GM21529 (cell line): ENCODE measurements at regions not wholly inside any gene's neighbourhood (a gene's known extent, or its start where the extent isn't known, plus 50 kb on each side); places are given as distances from the start of the nearest gene placed in this dataset.

ENCODE experiments used
- ATAC-seq: cut with Tn5 transposase; IDR thresholded peaks from one replicate; pipeline ENCODE4 v1.9.1; 2021; ENCODE audit not compliant: unreplicated experiment

GRCh38 chr5:118692811-118693342 lies 295.5 kb downstream of the DTWD2 start:
- no peak for ATAC-seq

- no peak for ATAC-seq
Observed at GRCh38 chr5:118687661-118688621, 300.4 kb downstream of the DTWD2 start.

GRCh38 chr5:118687100-118687499 lies 301.2 kb downstream of the DTWD2 start:
- ATAC-seq = no peak

DNA sequence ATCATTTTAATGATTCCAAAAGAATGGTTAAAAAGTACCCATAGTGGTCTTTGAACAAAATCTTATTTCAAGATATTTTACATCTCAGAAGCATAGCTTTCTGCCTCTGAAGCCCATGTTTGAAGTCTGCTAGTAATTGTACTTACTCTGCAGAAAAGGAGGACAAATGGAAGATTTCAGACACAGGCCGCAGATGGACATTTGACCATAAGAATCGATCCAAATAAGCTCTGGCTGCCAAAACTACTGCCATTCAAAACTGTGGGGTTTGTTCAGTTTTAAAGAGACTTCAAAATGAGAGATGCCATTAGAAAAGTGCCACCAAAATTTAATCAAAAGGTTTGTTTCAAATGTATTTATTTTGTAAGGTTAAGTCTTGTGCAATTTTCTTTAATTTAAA lies 306.7 kb downstream of the DTWD2 start:
- ATAC-seq = no peak

- no peak for ATAC-seq
Observed at GRCh38 chr5:118679264-118679940, 308.9 kb downstream of the DTWD2 start.

DNA sequence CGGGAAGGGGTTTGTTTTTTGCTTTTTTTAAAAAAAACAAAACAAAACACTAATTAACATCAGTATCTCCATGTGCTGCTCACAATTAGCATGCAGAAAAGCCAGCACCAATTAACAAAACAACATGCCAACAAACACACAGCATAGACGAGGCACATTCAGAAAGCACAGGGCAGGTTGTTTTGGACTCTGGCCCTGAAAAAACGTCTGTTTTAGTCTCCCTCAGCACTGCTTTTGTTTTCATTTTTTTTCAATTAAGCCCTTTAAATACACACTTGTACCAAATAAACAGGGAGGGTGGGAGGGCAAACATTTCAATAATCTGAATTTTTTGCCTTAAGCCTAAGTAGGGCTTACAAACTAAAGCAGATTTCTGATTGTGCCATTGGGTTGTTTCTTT lies 309.6 kb downstream of the DTWD2 start:
- no peak for ATAC-seq

DNA sequence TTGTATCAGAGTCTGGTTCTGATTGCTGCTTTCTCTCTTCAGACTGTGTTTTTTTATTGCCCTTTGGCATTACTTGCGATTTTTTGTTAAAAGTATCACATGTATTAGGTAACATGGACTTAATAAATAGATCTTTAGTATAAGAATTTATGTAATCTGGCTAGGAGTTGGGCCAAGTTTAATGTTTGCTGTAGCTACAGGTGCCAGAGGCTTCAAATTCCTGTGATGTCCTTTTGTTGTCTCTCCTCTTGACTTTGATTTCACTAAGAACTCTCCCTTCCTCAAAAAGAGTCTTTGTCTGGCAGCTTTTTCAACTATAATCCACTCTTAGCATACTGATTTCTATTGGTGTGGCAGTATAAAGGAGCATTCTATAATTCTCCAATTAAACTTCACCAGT lies 313.1 kb downstream of the DTWD2 start:
- ATAC-seq = no peak

DNA sequence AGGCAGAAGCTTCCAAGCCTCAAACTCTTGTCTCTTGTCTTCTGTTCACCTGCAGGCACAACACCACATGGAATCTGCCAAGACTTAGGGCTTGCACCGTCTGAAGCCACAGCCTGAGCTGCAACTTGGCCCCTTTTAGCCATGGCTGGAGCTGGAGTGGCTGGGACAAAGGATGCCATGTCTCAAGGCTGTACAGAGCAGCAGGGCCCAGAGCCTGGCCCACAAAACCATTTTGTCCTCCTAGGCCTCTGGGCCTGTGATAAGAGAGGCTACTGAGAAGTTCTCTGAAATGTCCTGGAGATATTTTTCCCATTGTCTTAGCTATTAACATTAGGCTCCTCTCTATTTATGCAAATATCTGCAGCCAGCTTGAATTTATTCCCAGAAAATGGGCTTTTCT lies 330.8 kb downstream of the DTWD2 start:
- ATAC-seq = no peak

- no peak for ATAC-seq
Observed at GRCh38 chr5:118653872-118654271, 334.5 kb downstream of the DTWD2 start.

- ATAC-seq = no peak
Observed at GRCh38 chr5:118653183-118653582, 335.2 kb downstream of the DTWD2 start.

GRCh38 chr5:118651002-118651401 lies 337.3 kb downstream of the DTWD2 start:
- ATAC-seq = no peak

- ATAC-seq = no peak
Observed at GRCh38 chr5:118647587-118647986, 340.8 kb downstream of the DTWD2 start.

- ATAC-seq = no peak
Observed at GRCh38 chr5:118646917-118647316, 341.4 kb downstream of the DTWD2 start.

GRCh38 chr5:118637947-118638670 lies 350.2 kb downstream of the DTWD2 start:
- ATAC-seq = no peak

DNA sequence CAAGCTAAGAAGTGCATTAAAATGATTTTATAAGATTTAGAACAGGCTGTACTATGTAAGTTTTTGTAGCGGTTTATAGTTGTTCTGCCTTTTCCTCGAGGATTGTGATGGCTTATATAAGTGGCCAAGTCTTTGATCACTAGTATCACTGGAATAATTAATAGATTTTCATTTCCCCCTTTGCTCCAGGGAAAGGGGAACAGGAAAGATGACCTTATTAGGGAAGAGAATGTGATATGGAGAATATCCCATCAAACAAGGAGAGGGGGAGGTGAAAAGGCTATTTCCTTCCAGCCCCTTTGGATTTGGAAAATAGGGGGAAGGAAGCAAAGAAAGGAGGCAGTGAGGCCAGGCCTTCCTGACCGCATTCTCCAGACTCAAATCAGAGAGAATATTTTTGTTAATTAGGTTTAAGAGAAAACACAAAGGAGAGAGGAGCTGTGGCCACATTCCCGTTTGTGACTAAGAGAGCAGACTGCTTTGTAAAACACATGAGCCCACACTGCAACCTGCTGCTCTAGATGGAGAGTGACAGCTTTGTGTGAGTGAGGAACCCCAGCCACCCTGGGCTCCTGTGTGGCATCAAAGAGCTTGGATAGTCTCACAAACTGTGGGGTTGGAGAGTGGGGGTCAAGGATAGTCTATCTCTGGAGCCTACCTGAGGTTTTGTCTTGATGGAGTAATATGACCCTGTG lies 359.5 kb downstream of the DTWD2 start:
- no peak for ATAC-seq

DNA sequence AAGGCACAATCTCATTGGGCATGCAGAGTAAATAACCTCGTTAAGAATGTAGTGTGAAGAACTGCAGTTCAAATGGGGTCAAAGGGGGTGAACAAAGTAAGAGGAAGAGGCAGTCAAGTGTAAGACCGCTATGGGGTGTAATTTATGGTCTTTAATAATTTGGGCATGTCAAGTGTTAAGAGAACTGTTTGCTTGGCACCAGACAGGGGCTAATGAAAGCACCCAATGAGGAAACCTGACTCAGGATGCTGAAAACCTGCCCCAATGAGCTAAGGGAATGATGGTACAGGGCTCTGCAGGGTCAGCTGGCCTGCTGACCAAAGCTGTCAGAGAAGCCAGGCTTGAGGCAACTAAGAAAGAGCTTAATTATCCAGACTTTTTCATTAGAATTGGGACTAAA lies 368.1 kb downstream of the DTWD2 start:
- no peak for ATAC-seq

DNA sequence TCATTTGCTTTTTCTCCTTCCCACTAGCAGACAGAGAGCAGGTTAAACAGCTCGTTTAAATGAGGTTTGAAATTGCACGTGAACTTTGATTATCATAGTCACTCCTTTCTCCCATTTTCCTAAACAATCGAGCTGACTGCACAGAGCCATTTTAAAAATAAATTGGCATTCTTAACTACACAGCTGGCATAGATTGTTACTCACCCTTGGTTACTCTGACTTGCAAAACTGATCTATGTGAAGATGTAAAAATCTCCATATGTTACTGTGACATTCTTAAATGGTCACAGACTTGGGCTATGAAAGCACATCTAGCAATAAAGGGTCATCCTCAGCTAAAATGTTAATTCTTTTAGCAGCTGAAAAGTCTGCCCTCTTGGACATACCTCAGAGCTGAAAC lies 368.5 kb downstream of the DTWD2 start:
- ATAC-seq = no peak

DNA sequence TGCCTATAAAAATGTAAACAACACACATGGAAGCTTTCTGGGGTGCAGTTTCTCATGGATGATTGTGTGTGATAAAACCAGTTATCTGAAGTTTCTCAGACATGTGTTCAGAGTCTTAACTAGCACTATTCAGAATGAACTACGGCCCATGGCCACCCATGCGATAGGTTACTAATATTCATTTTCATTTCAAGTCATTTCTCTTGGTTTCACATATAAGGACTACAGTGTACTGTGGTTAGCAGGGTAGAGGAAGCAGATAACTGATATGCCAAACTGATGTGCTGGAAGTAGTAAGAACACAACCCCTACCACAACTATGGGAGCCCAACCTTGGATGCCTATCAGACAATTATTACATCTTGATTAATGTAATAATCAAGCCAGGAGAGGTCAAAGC lies 372.1 kb downstream of the DTWD2 start:
- ATAC-seq = peak; percentile 56

DNA sequence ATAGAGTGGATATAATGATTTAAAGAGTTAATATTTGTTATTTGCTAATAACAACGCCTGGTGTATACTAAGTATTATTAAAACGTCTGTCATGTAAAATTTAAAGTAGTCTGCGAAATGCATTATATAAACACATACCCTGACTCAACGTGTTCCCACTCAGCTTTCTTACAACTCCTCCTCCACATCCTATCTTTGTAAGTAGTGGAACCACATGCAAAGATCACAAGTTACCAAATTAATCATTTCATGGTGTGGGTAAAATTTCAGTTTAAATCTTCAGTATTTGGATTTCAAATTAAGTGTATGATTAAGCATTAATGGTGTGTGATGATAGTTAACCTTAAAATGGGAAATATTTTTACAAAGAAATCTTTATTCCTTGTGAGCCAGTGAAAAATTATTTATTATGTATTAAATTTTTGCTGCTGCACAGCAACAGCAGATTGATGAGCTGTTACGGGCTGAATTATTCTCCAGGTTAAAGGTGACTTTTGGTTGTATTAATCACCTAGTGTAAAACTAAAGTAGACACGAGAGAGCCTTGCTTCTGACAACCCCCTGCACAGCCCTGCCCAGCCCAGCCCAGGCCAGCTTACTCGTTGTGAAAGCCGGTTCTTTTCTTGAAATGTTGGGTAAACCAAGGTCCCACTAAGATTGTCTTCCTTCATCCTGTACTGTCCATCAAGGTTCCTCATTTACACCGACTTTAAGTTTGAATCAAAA lies 373.5 kb downstream of the DTWD2 start:
- ATAC-seq = no peak

GRCh38 chr5:118611332-118611945 lies 376.9 kb downstream of the DTWD2 start:
- peak; percentile 44 for ATAC-seq
